ENCODE measurements at regions not wholly inside any gene's neighbourhood (a gene's known extent, or its start where the extent isn't known, plus 50 kb on each side); places are given as distances from the start of the nearest gene placed in this dataset.

GRCh38 chr11:97729546-97730272 is 1291.0 kb upstream of the CNTN5 start (continued):
- TF ChIP-seq FOXA3 (CRISPR knock-in tag; conservative IDR thresholded peaks at IDR 0.05 in 1 of 2, IDR thresholded peaks at IDR 0.05 in 1 of 2) (no peak), CBFA2T3 (IDR thresholded peaks at IDR 0.05) (no peak), IFI16 (CRISPR knock-in tag; IDR thresholded peaks at IDR 0.05) (no peak)

GRCh38 chr11:97732011-97732632 is 1288.6 kb upstream of the CNTN5 start:
- Histone ChIP-seq H3K4me3 (no peak overlapping the region), H3K4me1 (replicated peaks in 1 of 2; ENCODE audit: control insufficient read depth in 2 of 2, insufficient read depth in 2 of 2, low read length in 2 of 2) (no peaks in the 10 kb centered on the region), H4K20me1 (replicated peaks; ENCODE audit: control insufficient read depth, insufficient read depth, low read length) (no peaks in the 10 kb centered on the region), H3K4me2 (ENCODE audit: insufficient read depth, low read length) (no peak overlapping the region), H3K27ac (ENCODE audit: extremely low read depth, low read depth, low read length) (no peak overlapping the region), H3K9ac (ENCODE audit: insufficient read depth in 1 of 2, low read depth in 2 of 2, low read length in 2 of 2) (no peak overlapping the region), H3K9me1 (ENCODE audit: control insufficient read depth, insufficient read depth, low read length) (no peaks in the 10 kb centered on the region), H2AFZ (ENCODE audit: low read depth, low read length) (peak overlapping the region; percentile 32; the same call in 1 of the 2 replicates), H3K79me2 (ENCODE audit: control insufficient read depth, insufficient read depth, low read length) (no peaks in the 10 kb centered on the region), H3K36me3 (ENCODE audit: control insufficient read depth, insufficient read depth, low read length) (no peaks in the 10 kb centered on the region), H3K9me3 (replicated peaks; ENCODE audit: control insufficient read depth, insufficient read depth, low read depth, low read length) (no peaks in the 10 kb centered on the region), H3K27me3 (ENCODE audit: control insufficient read depth in 2 of 2, insufficient read depth in 2 of 2, low read length in 2 of 2) (no peaks in the 10 kb centered on the region)
- DNase-seq (ENCODE audit: extremely low read depth in 1 of 4, low spot score in 3 of 4) (no peak), ATAC-seq (no peak), FAIRE-seq (no peak)
- no TSS peak for BruUV-seq (replicated peaks)
- ChIA-PET POLR2A (no interaction called here), CTCF (ENCODE audit: low intra/inter-chr PET ratio) (no interaction called here)
- 11% methylated on average over 1 of the region's 1 CpG for WGBS (ENCODE audit: insufficient coverage, low coverage, missing lambda C conversion rate)
- intact Hi-C loops (cut with micrococcal nuclease) = no loop called here
- in situ Hi-C loops (cut with MboI) = no loop called here
- TF ChIP-seq FOXA3 (CRISPR knock-in tag; conservative IDR thresholded peaks at IDR 0.05 in 1 of 2, IDR thresholded peaks at IDR 0.05 in 1 of 2) (no peak), STAG1 (CRISPR knock-in tag; IDR thresholded peaks at IDR 0.05; ENCODE audit: borderline replicate concordance) (no peak), SIX5 (IDR thresholded peaks at IDR 0.05; ENCODE audit: borderline replicate concordance in 1 of 2, insufficient read depth in 1 of 2, low read depth in 1 of 2, low read length in 2 of 2) (no peak), RNF219 (CRISPR knock-in tag; IDR thresholded peaks at IDR 0.05) (no peak), TRIM24 (IDR thresholded peaks at IDR 0.05) (no peak), PBX2 (CRISPR knock-in tag; IDR thresholded peaks at IDR 0.05; ENCODE audit: low read depth) (no peak), PBX2 (tag; conservative IDR thresholded peaks at IDR 0.05; ENCODE audit: low read depth) (no peak), PURB (CRISPR knock-in tag; IDR thresholded peaks at IDR 0.05; ENCODE audit: low read depth) (no peak), ZNF174 (CRISPR knock-in tag; IDR thresholded peaks at IDR 0.05) (no peak), ZNF699 (CRISPR knock-in tag; IDR thresholded peaks at IDR 0.05; ENCODE audit: insufficient replicate concordance) (no peak), CBFA2T3 (IDR thresholded peaks at IDR 0.05) (no peak), IRF1 (CRISPR knock-in tag; IDR thresholded peaks at IDR 0.05; ENCODE audit: borderline replicate concordance) (no peak), CBX2 (IDR thresholded peaks at IDR 0.05; ENCODE audit: insufficient read depth, low read length, poor library complexity, severe bottlenecking) (no peak)

Data from K562 (cell line).